T47D (cell line): ENCODE measurements at regions not wholly inside any gene's neighbourhood (a gene's known extent, or its start where the extent isn't known, plus 50 kb on each side); places are given as distances from the start of the nearest gene placed in this dataset.
"Not testable (repeated sequence)": the region's sequence is repeated elsewhere in the genome, so short reads cannot be mapped to it uniquely, and the experiment has no call there.

ENCODE experiments used
- DNase-seq, 2 experiments: peaks; one replicate each; pipeline versions ENCODE4 v3.0.0 to v3.0.0-alpha.2; 2011 to 2012; ENCODE audit warnings: low read depth in 1 of 2, low spot score in 1 of 2
- JUND ChIP-seq: IDR thresholded peaks from 2 replicates; pipeline ENCODE4 v1.6.1; 2012; ENCODE audit warnings: low read depth
- in situ Hi-C: cut with HindIII; loops from 2 replicates; pipeline ENCODE4 v1.10.0; 2016; ENCODE audit warnings: low sequenced_read_pairs, low pct_unique_long_range_greater_than_20kb

DNA sequence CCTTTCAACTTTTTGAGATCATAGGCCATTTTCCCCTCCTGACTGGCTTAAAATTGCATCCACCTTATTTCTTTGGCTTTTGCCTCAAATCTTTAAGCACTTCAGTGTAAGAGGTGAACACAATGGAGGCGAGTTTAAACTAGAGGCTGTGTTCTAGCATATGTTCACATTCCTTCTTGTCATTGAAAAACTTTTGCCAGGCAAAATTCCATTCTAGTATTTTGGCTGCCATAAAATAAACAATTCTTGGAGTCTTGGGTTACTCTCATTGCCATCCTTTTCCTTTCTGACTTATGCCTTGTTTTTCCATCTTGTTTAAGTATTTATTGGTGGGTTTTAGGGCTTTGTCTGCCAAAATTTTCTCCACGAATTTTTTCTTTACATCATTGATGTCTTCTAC is 137.3 kb upstream of the ANXA10 start:
- DNase-seq: no peak
- in situ Hi-C loops: no loop called here
- TF ChIP-seq JUND: no peak

DNA sequence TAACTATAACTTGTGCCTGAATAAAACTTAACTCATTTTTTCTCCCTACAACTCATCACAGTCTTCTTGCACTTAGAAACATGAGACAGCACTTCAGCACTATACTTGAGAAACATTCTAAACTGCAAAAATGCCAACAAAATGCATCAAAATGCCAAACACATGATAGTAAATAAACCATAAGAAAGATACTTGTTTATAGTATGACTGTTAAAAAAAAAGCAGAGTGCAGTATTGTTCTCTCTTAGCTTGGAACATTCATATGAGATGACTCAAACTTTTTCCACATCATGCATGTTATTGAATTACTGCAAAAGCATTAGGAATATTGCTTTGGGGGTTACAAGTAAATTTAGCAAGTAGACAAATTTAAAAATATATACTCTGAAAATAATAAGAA is 135.7 kb upstream of the ANXA10 start:
- in situ Hi-C loops: no loop called here
- DNase-seq: no peak

GRCh38 chr4:167964766-167965373 is 127.5 kb upstream of the ANXA10 start:
- in situ Hi-C loops: no loop called here
- no peak for TF ChIP-seq JUND
- DNase-seq: peak in 1 of 2 experiments; percentile 22

More for the DNA sequence above, 135.7 kb upstream of the ANXA10 start:
- TF ChIP-seq JUND: no peak

DNA sequence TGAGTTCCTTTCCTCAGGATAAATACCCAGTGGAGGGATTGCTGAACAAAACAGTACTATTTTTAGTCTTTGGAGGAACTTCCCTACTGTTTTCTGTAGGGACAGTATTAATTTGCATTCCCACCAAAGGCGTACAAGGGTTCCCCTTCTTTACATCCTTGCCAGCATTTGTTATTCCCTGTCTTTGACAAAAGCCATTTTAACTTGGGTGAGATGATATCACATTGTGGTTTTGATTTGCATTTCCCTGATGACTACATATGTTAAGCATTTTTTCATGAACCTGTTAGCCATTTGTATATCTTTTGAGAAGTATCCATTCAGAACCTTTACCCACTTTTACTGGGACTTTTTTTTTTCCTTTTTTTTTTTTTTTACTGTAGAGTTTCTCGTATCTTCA is 126.2 kb upstream of the ANXA10 start:
- DNase-seq: no peak
- in situ Hi-C loops: no loop called here
- TF ChIP-seq JUND: no peak

DNA sequence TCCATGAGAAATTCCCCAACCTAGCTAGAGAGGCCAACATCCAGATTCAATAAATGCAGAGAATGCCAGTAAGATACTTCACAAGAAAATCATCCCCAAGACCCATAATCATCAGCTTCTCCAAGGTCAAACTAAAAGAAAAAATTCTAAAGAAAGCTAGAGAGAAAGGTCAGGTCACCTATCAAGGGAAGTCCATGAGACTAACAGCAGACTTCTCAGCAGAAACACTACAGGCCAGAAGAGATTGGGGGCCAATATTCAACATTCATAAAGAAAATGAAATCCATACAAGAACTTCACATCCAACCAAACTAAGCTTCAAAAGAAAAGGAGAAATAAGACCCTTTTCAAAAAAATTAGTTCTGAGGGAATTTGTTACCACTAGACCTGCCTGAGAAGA is 118.8 kb upstream of the ANXA10 start:
- DNase-seq: no peak
- in situ Hi-C loops: no loop called here
- no peak for TF ChIP-seq JUND

GRCh38 chr4:167985565-167985964 is 106.8 kb upstream of the ANXA10 start:
- DNase-seq: no peak

GRCh38 chr4:167986044-167986443 is 106.3 kb upstream of the ANXA10 start:
- in situ Hi-C loops: no loop called here
- TF ChIP-seq JUND: no peak
- DNase-seq: no peak

More at GRCh38 chr4:167985565-167985964, 106.8 kb upstream of the ANXA10 start:
- TF ChIP-seq JUND: no peak
- in situ Hi-C loops: no loop called here

- DNase-seq: no peak
- in situ Hi-C loops: no loop called here
- TF ChIP-seq JUND: no peak
Measured at GRCh38 chr4:167987285-167987684, 105.1 kb upstream of the ANXA10 start.

DNA sequence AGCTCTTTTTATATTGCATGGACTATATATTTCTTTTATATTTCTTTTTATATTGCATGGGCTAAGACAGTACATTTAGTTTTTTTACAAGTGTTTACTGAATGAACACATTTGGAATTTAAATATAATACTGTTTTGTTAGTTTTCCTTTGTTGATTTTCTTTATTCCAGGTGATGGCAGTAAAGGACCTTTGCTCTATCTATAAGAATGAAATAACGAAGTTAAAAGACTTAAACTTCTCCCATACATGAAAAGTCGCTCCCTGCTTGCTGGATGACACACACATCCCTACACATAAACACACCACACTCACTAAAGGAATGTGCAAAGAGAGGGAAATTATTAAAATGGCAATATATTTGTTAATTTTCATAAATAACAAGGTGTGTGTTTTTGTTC is 102.5 kb upstream of the ANXA10 start:
- DNase-seq: no peak
- in situ Hi-C loops: no loop called here
- no peak for TF ChIP-seq JUND

- in situ Hi-C loops: not testable (repeated sequence)
Measured at GRCh38 chr4:168008112-168008511, 84.2 kb upstream of the ANXA10 start.

DNA sequence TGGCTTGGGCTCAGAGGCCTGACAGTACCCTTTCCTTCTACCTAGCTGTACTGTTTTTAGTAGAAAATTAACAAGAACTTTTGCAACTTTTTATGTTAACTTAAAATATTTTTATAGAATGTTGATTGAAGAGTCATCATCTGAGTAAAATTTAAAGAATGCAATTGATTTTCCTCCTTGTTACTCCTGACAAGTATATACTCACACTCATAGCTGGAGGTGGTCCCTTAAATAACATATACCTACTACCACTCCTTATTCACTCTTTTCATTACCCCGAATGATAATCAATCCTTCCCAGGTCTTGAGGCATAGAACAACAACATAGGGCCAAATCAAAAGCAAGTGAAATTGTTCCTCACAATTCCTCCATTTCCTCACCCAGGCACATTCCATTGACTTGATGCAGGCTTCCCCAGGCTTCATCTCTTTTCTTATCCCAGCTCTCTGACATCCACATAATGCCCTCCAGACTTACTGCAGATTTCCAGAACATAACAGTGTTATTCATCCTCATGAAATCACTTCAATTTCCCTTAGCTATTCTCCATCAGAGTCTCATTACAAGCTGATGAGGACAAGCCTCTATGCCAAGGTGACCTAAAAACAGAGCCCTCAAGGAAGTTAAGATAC is 73.2 kb upstream of the ANXA10 start:
- in situ Hi-C loops: no loop called here
- TF ChIP-seq JUND: no peak
- no peak for DNase-seq

More at GRCh38 chr4:168008112-168008511, 84.2 kb upstream of the ANXA10 start:
- DNase-seq: not testable (repeated sequence)

DNA sequence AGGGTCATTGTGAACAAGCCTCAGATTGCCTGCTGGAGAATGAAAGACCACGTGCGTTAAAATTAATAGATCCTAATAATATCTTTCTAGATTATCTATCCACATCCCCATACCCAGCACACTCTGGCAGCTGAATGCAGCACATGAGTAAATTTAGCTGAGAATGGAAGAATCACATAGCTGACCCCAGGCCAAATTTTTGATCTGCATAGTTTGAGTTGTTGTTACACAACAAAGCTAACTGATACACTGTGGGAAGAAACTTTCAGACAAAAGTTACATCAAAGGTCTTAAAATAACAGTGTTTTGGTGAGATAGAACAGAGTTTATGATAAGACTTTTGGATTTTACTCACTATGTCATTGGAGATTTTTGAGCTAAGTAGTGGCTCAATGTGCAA is 72.4 kb upstream of the ANXA10 start:
- in situ Hi-C loops: no loop called here
- TF ChIP-seq JUND: no peak
- DNase-seq: no peak

DNA sequence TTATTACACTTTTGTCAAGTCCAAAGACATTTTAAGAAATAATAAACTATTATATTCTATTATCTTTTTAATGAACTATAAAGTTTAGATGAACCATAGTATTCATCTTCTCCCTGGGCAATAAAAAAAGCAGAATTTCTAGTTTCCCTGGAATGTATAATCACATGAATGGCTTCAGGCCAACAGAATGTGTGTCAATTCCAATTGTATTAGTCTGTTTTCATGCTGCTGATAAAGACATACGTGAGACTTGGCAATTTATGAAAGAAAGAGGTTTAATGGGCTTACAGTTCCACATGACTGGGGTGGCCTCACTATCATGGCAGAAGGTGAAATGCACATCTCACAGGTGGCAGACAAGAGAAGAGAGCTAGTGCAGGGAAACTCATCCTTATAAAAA is 70.7 kb upstream of the ANXA10 start:
- DNase-seq: peak in 1 of 2 experiments; percentile 5
- TF ChIP-seq JUND: no peak
- in situ Hi-C loops: no loop called here

- in situ Hi-C loops: no loop called here
- no peak for TF ChIP-seq JUND
- peak; percentile 4 to 69 for DNase-seq
Measured at GRCh38 chr4:168028568-168028967, 63.8 kb upstream of the ANXA10 start.
